OCI-LY3 (cell line): ENCODE measurements at regions not wholly inside any gene's neighbourhood (a gene's known extent, or its start where the extent isn't known, plus 50 kb on each side); places are given as distances from the start of the nearest gene placed in this dataset.

Experiments used
- EZH2phosphoT487 ChIP-seq: fragments of 200-600 bp; shearing (Covaris generic); IDR thresholded peaks from 2 replicates; pipeline ENCODE4 v1.6.1; 2018; ENCODE audit warnings: antibody characterized with exemption, mixed run types, low read depth
- TF ChIP-seq, protein P1 (sequence below): fragments of 200-600, 300-600 bp; sonication (generic); IDR thresholded peaks from 2 replicates; pipeline ENCODE4 v1.5.1; 2014; ENCODE audit warnings: antibody characterized with exemption, low read length, low read depth

DNA sequence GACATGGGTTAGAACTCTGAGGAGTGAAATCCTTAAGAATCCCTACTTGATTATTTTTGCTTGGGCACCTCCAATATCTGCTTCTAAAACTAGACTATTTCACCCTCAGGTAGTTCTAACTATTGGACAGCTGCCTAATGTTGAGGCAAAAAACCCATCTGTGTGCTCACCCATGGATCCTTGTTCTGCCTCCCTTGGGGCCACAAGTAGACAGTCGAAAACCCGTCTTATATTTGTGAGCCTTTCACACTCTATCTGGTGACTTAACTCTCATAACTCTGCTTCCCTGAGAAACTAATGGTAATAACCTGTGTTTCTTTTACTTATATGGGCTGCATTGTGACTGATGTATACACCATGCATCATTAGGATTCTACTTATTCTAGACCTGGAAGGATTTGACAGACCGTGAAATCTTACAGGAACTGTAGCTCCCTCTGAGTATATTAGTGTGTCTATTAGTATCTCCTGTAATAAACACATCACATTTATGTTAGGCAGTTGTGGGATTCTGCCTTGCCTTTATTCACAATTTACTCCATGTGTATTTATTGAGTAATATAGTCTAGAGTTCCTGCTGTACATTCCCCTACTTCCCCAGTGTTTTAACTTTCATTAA lies 94.6 kb upstream of the SGCD start:
- TF ChIP-seq, protein P1, sequence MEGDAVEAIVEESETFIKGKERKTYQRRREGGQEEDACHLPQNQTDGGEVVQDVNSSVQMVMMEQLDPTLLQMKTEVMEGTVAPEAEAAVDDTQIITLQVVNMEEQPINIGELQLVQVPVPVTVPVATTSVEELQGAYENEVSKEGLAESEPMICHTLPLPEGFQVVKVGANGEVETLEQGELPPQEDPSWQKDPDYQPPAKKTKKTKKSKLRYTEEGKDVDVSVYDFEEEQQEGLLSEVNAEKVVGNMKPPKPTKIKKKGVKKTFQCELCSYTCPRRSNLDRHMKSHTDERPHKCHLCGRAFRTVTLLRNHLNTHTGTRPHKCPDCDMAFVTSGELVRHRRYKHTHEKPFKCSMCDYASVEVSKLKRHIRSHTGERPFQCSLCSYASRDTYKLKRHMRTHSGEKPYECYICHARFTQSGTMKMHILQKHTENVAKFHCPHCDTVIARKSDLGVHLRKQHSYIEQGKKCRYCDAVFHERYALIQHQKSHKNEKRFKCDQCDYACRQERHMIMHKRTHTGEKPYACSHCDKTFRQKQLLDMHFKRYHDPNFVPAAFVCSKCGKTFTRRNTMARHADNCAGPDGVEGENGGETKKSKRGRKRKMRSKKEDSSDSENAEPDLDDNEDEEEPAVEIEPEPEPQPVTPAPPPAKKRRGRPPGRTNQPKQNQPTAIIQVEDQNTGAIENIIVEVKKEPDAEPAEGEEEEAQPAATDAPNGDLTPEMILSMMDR, result no peak
- no peak for TF ChIP-seq EZH2phosphoT487
